PC-3 (cell line): ENCODE measurements at regions not wholly inside any gene's neighbourhood (a gene's known extent, or its start where the extent isn't known, plus 50 kb on each side); places are given as distances from the start of the nearest gene placed in this dataset.
A peak's percentile ranks its signal among the peaks of the same experiment; 100 is the strongest.
"Not testable (repeated sequence)": the region's sequence is repeated elsewhere in the genome, so short reads cannot be mapped to it uniquely, and the experiment has no call there.

Experiments used
- ATAC-seq: fragments of 200-7000 bp; cut with Tn5 transposase; 2 replicates; pipeline ENCODE4 v1.9.1; 2020; ENCODE audit warnings: mild to moderate bottlenecking, moderate library complexity
- BruUV-seq: library from RNA; stranded (reverse); fragments of 400-500 nt; replicated peaks from 2 replicates; lab custom pipeline; 2021; lab: Mats Ljungman, UMichigan
- CTCF ChIA-PET: fragments of 300-600 bp; sonication (Branson Sonifier 250); formaldehyde crosslinking; loops from one replicate; lab custom pipeline; 2022; ENCODE audit warnings: antibody characterized with exemption; lab: Charles Lee
- POLR2A ChIA-PET: fragments of 300-600 bp; sonication (Branson Sonifier 250); formaldehyde crosslinking; loops from one replicate; lab custom pipeline; 2022; ENCODE audit warnings: antibody characterized with exemption; ENCODE audit not compliant: unreplicated experiment; lab: Charles Lee
- DNase-seq: peaks from one replicate; pipeline ENCODE4 v3.0.0-alpha.2; 2015
- H2AFZ ChIP-seq: fragments of 300-600 bp; sonication (generic); 2 replicates; pipeline ENCODE4 v1.6.0; 2016; ENCODE audit warnings: antibody characterized with exemption, low read length
- H3F3A ChIP-seq: fragments of 300-600 bp; sonication (generic); one replicate; pipeline ENCODE4 v1.6.0; 2017; ENCODE audit warnings: antibody characterized with exemption, low read length, control low read depth, mild to moderate bottlenecking; ENCODE audit not compliant: unreplicated experiment
- H3K27ac ChIP-seq: fragments of 300-600 bp; sonication (generic); 2 replicates; pipeline ENCODE4 v1.5.1; 2016; ENCODE audit warnings: mild to moderate bottlenecking, low read length
- H3K27me3 ChIP-seq: fragments of 300-600 bp; sonication (generic); 2 replicates; pipeline ENCODE4 v1.6.1; 2016; ENCODE audit warnings: low read length, mixed read lengths
- H3K36me3 ChIP-seq: fragments of 300-600 bp; sonication (generic); 2 replicates; pipeline ENCODE4 v1.6.1; 2016; ENCODE audit warnings: low read depth, mixed run types, low read length, mixed read lengths
- H3K4me1 ChIP-seq: fragments of 300-600 bp; sonication (generic); 2 replicates; pipeline ENCODE4 v1.5.1; 2016; ENCODE audit warnings: low read length; ENCODE audit not compliant: insufficient read depth
- H3K4me2 ChIP-seq: fragments of 300-600 bp; sonication (generic); 2 replicates; pipeline ENCODE4 v1.6.0; 2016; ENCODE audit warnings: low read length
- H3K4me3 ChIP-seq: fragments of 300-600 bp; sonication (generic); 2 replicates; pipeline ENCODE4 v1.5.1; 2016; ENCODE audit warnings: mild to moderate bottlenecking, low read length, mixed read lengths
- H3K79me2 ChIP-seq: fragments of 300-600 bp; sonication (generic); 2 replicates; pipeline ENCODE4 v1.6.1; 2017; ENCODE audit warnings: low read length, mixed read lengths
- H3K9ac ChIP-seq: fragments of 300-600 bp; sonication (generic); 2 replicates; pipeline ENCODE4 v1.6.0; 2016; ENCODE audit warnings: mild to moderate bottlenecking, low read length
- H3K9me2 ChIP-seq: fragments of 300-600 bp; sonication (generic); replicated peaks from 2 replicates; pipeline ENCODE4 v1.6.1; 2016; ENCODE audit warnings: mixed run types, low read length, mixed read lengths
- H3K9me3 ChIP-seq: fragments of 300-600 bp; sonication (generic); 2 replicates; pipeline ENCODE4 v1.6.1; 2016; ENCODE audit warnings: low read length, mixed read lengths
- H4K20me1 ChIP-seq: fragments of 300-600 bp; sonication (generic); 2 replicates; pipeline ENCODE4 v1.6.1; 2016; ENCODE audit warnings: low read length, mixed read lengths
- EZH2 ChIP-seq: fragments of 300-600 bp; sonication (generic); IDR thresholded peaks from one replicate; pipeline ENCODE4 v1.6.1; 2017; ENCODE audit warnings: antibody characterized with exemption, mild to moderate bottlenecking, low read length; ENCODE audit not compliant: unreplicated experiment
- EZH2phosphoT487 ChIP-seq: fragments of 300-600 bp; sonication (generic); IDR thresholded peaks from 2 replicates; pipeline ENCODE4 v1.6.1; 2018; ENCODE audit warnings: mild to moderate bottlenecking, antibody characterized with exemption, low read length, borderline replicate concordance
- intact Hi-C: fragments of 100-400 bp; cut with micrococcal nuclease; formaldehyde crosslinking; loops from 2 replicates; pipeline ENCODE4 v1.9.0; 2023
- TF ChIP-seq, protein P1 (sequence below): fragments of 300-600 bp; sonication (generic); conservative IDR thresholded peaks from 2 replicates; pipeline ENCODE4 v1.5.1; 2017; ENCODE audit warnings: antibody characterized with exemption, low read depth, mild to moderate bottlenecking, low read length

DNA sequence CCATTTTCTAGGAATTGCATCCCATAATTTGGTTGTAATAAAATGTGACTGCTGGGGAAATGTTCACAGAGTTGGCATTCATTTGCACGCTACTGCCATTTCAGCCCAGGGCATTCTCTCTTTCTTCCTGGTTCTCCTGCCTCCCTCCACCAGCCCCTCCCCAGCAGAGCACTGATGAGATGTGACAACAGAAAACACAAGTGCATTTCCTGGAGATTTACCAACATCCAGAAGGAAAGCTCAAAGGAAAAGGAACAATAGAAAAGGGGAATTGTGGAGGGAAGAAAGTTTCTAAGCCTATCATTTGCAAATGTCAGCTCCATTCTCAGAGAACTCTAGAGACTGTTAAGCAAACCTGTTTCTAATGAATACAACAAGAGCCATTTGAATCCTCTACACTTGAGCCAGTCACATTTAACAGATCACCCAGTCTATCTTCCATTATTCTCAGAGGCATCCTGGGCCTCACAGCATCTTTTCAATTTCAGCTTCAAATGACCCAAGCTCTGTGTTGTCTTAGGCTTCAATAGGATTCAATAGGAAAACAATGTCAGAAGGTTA lies 395.6 kb upstream of the PBX1 start:
- DNase-seq (no peak), ATAC-seq (no peak)
- Histone ChIP-seq H3K9me3 (no peaks in the 10 kb centered on the region), H3K4me1 (no peaks in the 10 kb centered on the region), H4K20me1 (no peaks in the 10 kb centered on the region), H3K27me3 (peaks cover 10% of the 10 kb centered on the region; the same call in 1 of the 2 replicates), H3K9ac (no peak overlapping the region), H2AFZ (no peak overlapping the region), H3K27ac (no peak overlapping the region), H3K9me2 (no peaks in the 10 kb centered on the region), H3K4me3 (no peak overlapping the region), H3F3A (no peaks in the 10 kb centered on the region), H3K36me3 (no peaks in the 10 kb centered on the region), H3K4me2 (no peak overlapping the region), H3K79me2 (no peaks in the 10 kb centered on the region)
- ChIA-PET CTCF (no interaction called here), POLR2A (no interaction called here)
- intact Hi-C loops, result loop anchor here (10.0 kb wide), 1 partner anchor 911 kb away; no protein-coding TSS in a partner anchor
- no TSS peak for BruUV-seq
- TF ChIP-seq EZH2, result no peak

DNA sequence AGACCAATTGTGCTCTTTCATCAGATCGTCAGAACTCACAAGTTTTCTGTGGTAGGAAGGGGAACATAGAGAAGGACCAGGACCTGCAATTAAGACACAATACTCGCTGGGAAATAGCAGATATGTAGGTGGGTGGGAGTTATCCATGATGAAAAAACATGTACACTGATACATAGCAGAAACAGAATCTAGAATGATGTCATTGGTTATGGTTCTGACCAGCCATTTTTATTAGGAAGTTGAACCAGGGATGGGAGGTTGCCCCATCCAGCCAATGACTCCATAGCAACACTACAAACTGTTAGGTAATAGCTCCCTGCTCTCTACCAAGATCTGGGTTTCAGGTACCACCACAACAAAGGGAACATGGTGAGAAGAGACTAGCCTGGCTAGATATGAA lies 393.5 kb upstream of the PBX1 start:
- Histone ChIP-seq H3K4me3 (no peak overlapping the region), H3K27me3 (peaks cover 10% of the 10 kb centered on the region; the same call in 1 of the 2 replicates), H3K9me3 (no peaks in the 10 kb centered on the region), H3K27ac (no peak overlapping the region), H3K79me2 (no peaks in the 10 kb centered on the region), H3K4me1 (no peaks in the 10 kb centered on the region), H3K4me2 (no peak overlapping the region), H3K9ac (no peak overlapping the region), H3K9me2 (no peaks in the 10 kb centered on the region), H3K36me3 (no peaks in the 10 kb centered on the region), H2AFZ (no peak overlapping the region), H3F3A (no peaks in the 10 kb centered on the region), H4K20me1 (no peaks in the 10 kb centered on the region)
- BruUV-seq, result no TSS peak
- DNase-seq (no peak), ATAC-seq (no peak)
- TF ChIP-seq EZH2 (no peak), EZH2phosphoT487 (no peak)
- TF ChIP-seq, protein P1, sequence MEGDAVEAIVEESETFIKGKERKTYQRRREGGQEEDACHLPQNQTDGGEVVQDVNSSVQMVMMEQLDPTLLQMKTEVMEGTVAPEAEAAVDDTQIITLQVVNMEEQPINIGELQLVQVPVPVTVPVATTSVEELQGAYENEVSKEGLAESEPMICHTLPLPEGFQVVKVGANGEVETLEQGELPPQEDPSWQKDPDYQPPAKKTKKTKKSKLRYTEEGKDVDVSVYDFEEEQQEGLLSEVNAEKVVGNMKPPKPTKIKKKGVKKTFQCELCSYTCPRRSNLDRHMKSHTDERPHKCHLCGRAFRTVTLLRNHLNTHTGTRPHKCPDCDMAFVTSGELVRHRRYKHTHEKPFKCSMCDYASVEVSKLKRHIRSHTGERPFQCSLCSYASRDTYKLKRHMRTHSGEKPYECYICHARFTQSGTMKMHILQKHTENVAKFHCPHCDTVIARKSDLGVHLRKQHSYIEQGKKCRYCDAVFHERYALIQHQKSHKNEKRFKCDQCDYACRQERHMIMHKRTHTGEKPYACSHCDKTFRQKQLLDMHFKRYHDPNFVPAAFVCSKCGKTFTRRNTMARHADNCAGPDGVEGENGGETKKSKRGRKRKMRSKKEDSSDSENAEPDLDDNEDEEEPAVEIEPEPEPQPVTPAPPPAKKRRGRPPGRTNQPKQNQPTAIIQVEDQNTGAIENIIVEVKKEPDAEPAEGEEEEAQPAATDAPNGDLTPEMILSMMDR, result no peak
- ChIA-PET CTCF (no interaction called here), POLR2A (no interaction called here)
- intact Hi-C loops, result loop anchor here (10.0 kb wide), 1 partner anchor 909 kb away; no protein-coding TSS in a partner anchor

- CTCF ChIA-PET, result interaction anchor here (0.6 kb wide), 1 partner anchor 884 kb away, joined by 3 read pairs; no protein-coding TSS in a partner anchor
- ATAC-seq, result peak; percentile 67; the same call in 1 of the 2 replicates
- BruUV-seq, result not testable (repeated sequence)
Measured at GRCh38 chr1:164166454-164166853, 392.5 kb upstream of the PBX1 start.

More at GRCh38 chr1:164166454-164166853, 392.5 kb upstream of the PBX1 start:
- H3K4me2 ChIP-seq, H3K9me3 ChIP-seq, POLR2A ChIA-PET, H3K27ac ChIP-seq, H3K4me1 ChIP-seq, H3F3A ChIP-seq, H2AFZ ChIP-seq, H3K36me3 ChIP-seq, H3K9me2 ChIP-seq, H4K20me1 ChIP-seq, H3K79me2 ChIP-seq, H3K4me3 ChIP-seq, H3K9ac ChIP-seq, H3K27me3 ChIP-seq: not testable (repeated sequence)
- peak; percentile 70 for DNase-seq
- TF ChIP-seq, protein P1, result peak; percentile 56
- intact Hi-C loops, result loop anchor here (10.0 kb wide), 1 partner anchor 908 kb away; no protein-coding TSS in a partner anchor
